ENCODE measurements at regions not wholly inside any gene's neighbourhood (a gene's known extent, or its start where the extent isn't known, plus 50 kb on each side); places are given as distances from the start of the nearest gene placed in this dataset.
"Not testable (repeated sequence)": the region's sequence is repeated elsewhere in the genome, so short reads cannot be mapped to it uniquely, and the experiment has no call there.

DNA sequence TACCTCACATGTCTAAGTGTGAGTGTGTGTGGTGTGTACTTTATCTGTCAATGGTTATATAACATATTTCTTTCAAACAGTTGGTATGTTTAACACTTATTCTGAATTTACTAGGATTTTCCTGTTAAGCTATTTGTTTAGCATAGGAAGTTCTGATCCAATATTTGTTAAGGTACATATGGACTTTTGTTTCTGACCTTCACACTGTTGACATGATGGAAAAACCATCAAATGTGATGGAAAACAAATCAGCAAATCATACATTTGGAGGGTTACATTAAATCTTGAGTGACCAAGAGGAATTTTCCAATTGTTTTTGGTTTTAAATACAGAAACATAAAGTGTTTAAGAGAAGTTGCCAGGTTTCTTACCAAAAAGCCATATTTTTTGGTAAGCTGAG, 638.9 kb downstream of the STK39 start:
- no peak for DNase-seq (ENCODE audit: low read depth in 4 of 4, low spot score in 3 of 4)

DNA sequence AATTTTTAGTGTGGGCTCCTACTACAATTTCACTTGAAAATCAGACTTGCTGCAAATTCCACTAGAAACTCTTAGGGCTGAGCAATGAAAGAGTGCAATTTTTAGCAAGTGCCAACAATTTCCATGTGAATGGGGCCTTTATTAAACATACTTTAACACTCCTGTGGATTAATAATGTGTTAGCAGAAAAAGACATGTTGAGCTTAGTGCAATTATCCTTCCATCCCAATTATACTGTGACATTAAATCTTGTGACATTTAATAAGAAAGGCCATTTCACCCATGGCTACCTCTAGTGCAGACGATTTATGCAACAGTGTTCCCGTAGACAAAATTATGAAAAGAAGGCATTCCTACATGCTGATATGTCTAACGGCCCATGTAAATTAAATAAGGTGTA, 639.7 kb downstream of the STK39 start:
- DNase-seq (ENCODE audit: low read depth in 4 of 4, low spot score in 3 of 4), result no peak

DNA sequence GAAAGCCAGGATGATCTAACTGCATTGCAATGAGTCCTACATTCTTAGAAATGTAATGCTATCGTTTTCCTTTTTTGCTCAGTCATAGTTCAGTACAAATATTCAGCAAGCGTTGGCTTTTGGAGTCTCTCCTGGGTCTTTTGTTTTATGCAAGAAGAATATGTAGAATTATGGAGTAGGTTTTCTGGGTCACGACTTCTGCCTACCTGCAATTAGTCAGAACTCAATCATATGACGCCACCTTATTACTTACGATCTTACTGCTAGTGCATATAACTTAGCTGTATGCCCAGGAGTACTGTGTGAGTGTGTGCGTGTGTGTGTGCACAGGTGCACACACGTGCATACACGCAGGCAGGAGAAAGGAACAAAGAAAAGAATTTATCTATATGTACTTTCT, 640.2 kb downstream of the STK39 start:
- no peak for DNase-seq (ENCODE audit: low read depth in 4 of 4, low spot score in 3 of 4)

DNA sequence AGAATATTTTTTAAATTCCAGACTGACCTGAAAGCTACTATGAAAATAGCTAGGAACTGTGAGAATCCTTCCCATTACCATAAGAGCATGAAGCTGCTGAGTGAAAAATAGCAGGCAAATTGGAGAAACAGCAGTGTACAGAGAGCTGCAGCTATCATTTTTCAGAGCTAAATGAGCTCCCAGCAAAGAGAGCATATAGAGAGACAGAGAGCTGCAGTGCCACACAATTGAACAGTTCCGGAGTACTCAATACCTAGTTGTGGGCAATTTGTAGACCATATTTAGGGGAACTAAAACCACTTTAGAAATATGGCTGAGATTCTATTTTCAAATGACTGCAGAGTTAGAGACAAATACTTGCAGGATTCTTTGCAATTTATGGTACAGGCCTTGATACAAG, 645.3 kb downstream of the STK39 start:
- no peak for DNase-seq (ENCODE audit: low read depth in 4 of 4, low spot score in 3 of 4)

DNA sequence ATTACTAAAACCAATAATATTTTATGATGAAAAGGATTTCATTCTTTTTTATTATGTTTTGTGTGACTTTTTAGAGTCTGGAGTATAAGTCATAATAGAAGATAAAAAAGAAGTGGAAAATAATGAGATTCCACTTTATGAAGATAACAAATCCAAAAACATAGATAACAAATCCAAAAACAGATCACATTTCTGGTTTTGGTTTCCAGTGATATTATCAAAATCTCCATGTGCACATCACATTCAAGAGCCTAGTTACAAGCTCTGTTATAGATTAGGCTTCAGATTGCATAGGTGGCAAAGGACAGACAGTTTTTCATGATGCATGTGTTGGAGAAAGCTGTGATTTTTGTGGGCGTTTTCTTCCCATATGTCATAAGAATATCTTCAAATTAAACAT, 648.2 kb downstream of the STK39 start:
- DNase-seq (ENCODE audit: low read depth in 4 of 4, low spot score in 3 of 4), result no peak

DNA sequence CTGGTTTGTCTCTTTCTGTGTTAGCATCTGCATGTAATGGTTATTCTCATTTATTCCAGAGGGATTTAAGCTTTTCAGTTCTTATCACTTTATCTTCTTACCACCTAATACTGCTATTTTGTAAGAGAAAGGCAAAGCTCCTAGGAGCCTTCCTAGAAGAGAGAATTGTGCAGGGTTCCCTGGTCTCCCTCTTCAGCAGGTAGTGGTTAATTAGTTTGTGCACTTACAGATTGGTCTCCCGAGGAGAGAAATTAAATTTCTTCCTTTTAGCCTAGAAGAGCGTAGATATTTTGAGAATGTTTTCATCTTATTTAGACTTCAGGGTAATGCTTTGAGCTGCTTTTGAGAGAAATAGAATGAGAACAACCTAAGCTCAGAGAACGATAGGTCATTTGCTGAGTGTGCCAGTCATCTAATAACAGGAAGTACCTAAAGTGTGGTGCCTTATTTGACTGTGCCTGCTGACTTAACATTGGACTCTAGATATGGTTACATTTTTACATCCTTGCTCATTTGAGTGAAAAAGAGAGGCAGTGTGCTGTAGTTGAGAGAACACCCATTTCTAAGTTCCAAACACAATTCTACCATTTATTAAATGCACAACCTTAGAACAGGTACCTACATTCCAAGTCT, 651.4 kb downstream of the STK39 start:
- DNase-seq (ENCODE audit: low read depth in 4 of 4, low spot score in 3 of 4), result no peak

DNA sequence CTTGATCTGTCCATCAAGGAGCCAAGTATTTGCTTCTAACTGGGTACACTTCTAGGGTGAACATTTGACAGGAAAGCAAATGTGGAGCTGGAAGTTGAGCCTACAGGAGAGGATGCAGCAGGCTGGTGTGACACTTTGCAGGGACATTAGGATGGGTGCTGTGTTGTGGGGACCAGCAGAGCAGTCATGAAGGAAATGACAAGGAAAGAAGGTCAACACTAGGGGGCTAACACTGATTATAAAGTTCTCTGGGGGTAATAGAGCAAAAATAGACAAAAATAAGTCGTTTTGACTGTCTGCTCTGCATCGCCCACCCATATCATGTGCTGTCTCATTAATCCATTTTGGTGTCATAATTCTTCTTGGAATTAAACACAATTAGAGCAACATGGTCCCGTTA, 652.4 kb downstream of the STK39 start:
- no peak for DNase-seq (ENCODE audit: low read depth in 4 of 4, low spot score in 3 of 4)

DNA sequence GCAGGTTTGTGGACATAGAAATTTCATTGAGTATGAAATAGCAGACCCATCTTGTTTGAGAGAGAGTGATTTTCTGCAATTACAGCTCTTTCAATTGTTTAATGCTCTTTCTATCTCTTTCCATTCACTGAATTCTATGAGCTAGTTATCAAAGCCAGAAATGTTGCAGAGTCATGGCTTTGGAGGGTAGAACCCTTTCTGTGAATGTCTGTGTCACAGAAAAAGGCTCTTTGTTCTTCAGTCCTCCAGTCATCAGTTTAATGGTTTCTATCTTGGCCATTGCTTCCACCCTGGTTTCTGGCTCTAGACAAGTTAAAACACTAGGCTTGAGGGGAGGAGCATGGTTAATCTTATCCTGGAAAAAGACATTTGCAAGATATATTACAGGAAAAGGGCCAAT, 655.0 kb downstream of the STK39 start:
- no peak for DNase-seq (ENCODE audit: low read depth in 4 of 4, low spot score in 3 of 4)

DNA sequence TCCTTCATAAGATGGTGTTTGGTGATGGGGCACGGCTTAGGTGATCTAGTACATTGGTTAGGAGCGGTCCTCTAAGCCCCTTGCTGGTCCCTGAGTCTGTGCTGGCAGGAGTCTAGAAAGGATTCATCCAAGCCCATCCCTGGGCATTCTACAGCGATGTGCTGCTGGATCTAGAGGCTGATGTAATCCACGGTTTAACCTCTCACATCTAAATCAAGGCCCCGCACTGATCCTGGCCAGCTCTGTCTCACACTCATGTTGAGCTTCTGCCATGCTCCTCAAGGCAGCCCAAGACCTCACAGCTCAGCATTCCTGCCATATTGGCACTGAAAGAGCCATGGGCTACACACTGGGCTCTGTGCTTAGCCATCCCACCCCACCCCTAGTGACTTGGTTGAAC, 664.8 kb downstream of the STK39 start:
- no peak for DNase-seq (ENCODE audit: low read depth in 4 of 4, low spot score in 3 of 4)

DNA sequence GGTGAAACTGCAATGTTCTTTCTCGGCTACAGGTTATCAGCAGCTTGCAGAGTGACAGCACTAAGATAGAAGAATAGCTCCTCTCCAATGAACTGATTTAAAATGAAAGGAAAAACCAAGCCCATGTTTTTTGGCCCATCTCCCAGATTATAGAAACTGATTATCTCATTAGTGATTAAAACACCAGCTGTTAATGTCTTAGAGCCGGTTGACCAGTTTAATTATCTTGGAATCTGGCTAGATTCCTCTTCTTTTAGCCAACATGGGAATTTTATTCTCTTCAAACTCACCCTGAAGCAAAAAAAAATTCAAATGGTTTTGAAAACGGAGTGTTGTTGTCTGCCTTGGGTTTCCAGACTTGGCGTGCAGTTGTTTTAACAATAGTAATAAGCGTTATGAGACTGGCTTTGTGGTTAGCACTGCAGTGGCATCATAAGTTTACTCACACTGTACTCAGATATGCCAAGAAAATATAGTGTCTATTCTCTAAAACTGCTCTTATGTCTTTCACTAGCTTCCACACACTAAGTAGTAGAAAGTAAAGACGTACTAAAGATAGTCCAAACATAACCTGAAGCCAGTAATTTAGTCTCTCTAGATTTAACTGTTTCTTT, 665.3 kb downstream of the STK39 start:
- no peak for DNase-seq (ENCODE audit: low read depth in 4 of 4, low spot score in 3 of 4)

DNA sequence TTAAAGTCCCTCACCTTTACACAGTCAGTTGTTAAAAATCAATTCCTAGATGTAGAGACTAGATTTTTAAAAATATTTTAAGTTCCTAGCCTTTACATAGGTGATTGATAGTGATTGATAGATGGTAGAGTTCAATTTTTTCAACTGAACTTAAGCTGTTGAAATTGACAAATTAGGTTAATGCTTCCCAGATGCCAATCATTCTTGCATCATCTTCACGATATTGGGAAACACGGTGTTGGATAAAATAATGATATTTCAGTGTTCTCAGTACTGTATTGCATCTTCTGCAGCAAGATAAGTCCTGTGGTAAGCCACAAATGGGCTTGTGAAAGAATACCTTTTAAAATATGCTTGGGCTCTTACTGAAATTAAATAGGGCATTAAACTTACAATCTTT, 667.6 kb downstream of the STK39 start:
- DNase-seq (ENCODE audit: low read depth in 4 of 4, low spot score in 3 of 4), result no peak

DNA sequence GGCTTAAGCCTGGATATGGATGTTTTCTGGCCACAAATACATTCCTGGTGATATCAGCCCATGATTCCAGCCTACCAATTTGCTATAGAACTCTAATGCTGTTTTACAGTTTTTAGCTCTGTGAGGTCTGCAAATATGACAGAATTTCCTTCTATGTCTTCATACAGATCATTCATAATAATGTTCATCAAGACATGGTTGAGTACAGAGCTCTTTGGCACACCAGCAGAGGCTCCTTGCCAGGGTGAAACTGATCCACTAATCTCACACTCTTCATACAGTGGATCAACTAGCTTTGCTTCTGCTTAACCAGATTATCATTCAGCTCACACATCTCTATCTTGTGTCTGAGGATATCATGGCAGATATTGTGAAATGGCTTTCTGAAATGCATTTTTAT, 672.1 kb downstream of the STK39 start:
- no peak for DNase-seq (ENCODE audit: low read depth in 4 of 4, low spot score in 3 of 4)

DNA sequence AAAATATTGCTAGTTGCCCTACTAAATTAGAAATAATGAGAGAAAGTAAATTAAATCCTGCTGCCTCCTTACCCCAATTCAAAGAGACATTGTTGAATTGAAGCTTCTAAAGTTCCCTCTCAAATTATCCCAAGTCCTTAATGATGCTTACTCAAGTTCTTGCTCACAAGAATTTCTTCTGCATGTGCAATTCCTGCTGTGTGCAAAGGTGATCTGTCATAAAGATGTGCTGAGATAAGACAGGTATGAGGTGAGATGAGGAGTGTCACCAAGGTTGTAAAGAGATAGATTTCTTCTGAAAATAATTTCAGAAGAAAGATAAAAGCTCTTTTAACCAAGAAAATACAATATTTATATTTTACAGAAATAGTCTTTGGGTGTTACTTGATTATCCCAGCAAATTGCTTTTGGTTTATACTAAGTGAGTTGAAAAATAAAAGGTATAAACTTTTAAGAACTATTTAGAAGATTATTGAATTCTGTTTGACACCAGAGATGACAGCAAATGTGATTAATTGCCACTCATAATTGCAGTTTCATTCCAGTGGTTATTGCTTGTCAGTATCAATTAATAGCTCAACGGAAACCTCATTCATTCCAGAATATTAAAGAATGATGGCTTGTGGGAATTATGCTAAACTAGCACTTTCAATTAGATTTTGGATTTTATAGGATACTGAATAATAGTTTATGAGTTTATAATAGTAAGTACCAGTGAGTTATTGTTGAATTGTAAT, 674.3 kb downstream of the STK39 start:
- DNase-seq (ENCODE audit: low read depth in 4 of 4, low spot score in 3 of 4), result no peak

DNA sequence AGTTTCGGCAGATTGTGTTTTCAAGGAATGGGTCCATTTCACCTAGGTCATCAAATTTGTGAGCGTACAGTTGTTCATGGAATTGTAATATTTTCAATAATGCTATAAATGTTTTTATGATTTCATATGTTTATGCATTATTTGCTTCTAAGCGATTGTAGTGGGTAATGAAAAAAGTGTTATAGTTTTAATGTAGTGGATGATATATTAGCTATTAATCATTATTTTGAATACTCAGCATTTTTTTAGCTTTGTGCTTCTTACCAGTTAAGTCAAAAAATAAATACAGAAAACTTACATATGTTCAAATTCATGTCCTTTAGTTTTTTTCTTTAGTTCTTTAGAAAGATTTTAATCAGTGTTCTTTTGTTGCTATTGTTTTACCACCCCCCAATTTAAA, 677.0 kb downstream of the STK39 start:
- DNase-seq (ENCODE audit: low read depth in 4 of 4, low spot score in 3 of 4), result no peak

DNA sequence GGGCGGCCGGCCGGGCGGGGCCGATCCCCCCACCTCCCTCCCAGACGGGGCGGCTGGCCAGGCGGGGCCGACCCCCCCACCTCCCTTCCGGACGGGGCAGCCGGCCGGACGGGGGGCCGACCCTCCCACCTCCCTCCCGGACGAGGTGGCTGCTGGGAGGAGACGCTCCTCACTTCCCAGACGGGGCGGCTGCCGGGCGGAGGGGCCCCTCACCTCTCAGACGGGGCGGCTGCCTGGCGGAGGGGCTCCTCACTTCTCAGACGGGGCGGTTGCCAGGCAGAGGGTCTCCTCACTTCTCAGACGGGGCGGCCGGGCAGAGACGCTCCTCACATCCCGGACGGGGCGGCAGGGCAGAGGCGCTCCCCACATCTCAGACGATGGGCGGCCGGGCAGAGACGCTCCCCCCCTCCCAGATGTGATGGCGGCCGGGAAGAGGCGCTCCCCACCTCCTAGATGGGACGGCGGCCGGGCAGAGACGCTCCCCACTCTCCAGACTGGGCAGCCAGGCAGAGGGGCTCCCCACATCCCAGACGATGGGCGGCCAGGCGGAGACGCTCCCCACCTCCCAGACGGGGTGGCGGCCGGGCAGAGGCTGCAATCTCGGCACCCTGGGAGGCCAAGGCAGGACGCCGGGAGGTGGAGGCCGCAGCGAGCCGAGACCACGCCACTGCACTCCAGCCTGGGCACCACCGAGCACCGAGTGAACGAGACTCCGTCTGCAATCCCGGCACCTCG, 675.8 kb downstream of the XIRP2 start:
- not testable (repeated sequence) for DNase-seq (ENCODE audit: low read depth in 4 of 4, low spot score in 3 of 4)

DNA sequence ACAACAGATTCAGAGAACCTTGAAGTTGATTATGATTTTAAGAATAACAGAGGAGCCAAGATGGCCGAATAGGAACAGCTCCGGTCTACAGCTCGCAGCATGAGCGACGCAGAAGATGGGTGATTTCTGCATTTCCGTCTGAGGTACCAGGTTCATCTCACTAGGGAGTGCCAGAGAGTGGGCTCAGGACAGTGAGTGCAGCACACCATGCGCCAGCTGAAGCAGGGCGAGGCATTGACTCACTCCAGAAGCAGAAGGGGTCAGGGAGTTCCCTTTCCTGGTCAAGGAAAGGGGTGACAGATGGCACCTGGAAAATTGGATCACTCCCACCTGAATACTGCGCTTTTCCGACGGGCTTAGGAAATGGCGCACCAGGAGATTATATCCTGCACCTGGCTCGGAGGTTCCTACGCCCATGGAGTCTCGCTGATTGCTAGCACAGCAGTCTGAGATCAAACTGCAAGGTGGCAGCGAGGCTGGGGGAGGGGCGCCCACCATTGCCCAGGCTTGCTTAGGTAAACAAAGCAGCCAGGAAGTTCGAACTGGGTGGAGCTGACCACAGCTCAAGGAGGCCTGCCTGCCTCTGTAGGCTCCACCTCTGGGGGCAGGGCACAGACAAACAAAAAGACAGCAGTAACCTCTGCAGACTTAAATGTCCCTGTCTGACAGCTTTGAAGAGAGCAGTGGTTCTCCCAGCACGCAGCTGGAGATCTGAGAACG, 670.2 kb downstream of the XIRP2 start:
- DNase-seq (ENCODE audit: low read depth in 4 of 4, low spot score in 3 of 4), result not testable (repeated sequence)

DNA sequence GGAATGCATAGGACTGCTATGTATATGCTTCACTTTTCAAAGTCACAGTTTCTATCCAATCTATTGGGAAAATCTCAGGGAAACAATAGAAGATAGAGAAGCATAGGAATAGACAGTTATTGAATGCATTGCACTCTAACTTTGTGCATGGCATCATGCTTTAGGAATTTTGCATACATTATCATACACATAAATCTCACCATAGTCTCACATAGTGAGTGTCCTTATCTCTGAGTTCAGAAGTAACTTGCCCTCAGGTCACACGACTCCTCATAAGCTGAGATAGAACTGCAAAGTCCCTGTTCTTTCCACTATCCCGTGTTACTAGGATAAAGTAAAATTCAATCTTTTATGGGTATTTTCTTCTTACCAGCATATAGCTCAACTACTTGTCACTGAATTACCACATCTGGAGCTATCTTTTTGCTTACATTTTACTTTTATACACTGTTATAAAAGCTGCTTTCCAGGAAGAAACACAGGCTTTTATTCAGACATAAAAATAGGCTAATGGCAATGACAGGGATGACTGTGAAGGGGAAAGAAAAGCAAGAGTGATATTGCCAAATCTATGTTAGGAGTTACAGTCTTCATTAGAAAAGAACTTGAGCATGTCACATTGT, 666.9 kb downstream of the XIRP2 start:
- DNase-seq (ENCODE audit: low read depth in 4 of 4, low spot score in 3 of 4), result no peak

DNA sequence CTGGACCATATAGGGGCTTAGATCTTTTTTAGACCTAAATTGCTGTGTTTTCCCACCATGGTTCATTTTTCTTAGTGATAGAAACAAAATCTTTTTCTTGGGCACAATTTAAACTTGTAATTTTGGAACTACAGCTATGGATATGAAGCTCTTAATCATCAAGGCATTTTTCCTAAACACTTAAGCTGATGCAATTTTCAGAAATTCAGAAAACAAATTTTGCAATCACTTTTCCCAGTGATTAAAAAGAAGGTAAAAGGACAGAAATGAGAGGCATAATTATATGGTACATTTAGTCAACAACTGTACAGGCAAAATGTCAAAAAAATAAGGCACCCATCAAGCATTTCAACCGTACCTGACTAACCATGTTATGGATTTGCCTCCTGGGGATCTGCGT, 665.4 kb downstream of the XIRP2 start:
- no peak for DNase-seq (ENCODE audit: low read depth in 4 of 4, low spot score in 3 of 4)

DNA sequence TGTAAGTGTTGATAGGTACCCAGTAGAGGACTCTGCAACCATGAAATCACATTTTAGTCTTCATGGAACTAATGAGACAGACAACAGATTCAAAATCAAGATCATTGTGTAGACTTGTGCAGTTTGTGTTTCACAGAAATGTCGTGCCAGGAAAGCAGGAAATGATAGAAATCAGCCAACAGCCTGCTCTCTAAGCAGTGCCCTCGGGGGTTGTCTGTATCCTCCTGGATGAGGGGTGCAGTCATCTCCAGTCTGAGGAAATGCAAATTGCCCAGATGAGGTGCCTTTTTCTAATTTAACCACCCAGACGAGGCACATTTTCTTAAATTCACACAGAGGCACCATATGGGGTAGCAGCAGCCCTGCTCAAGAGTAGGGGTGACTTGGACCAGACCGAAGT, 663.1 kb downstream of the XIRP2 start:
- no peak for DNase-seq (ENCODE audit: low read depth in 4 of 4, low spot score in 3 of 4)

DNA sequence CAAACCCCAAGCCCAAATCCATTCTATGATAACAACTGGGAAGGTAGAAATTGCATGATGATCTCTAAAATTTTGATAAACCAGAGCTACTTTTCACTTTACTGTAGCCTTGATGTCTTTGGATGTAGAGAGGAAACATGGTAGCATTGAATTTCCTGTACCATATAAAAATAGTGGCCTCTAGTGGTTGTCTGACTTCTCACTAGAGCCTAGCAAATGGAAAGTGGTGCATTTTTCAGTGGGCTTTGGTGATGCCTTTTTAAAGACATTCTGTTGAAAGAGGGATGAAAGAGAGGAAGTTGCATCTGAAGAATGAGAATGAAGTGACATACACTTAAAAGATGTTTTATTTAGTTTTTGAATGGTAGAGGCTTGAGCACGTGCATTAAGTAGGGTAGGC, 662.2 kb downstream of the XIRP2 start:
- no peak for DNase-seq (ENCODE audit: low read depth in 4 of 4, low spot score in 3 of 4)
